Lower leg skin (tissue), 4 donors: ENCODE measurements at regions not wholly inside any gene's neighbourhood (a gene's known extent, or its start where the extent isn't known, plus 50 kb on each side); places are given as distances from the start of the nearest gene placed in this dataset.

Experiments used
- DNase-seq, 2 donors: peaks; one replicate each; pipeline ENCODE4 v3.0.0-alpha.2; 2019; ENCODE audit warnings: low spot score in 2 of 2
- H3K4me3 ChIP-seq: fragments of 200-600 bp; sonication (generic); 2 replicates; pipeline ENCODE4 v1.5.1; 2017; ENCODE audit warnings: mild to moderate bottlenecking, low read depth; ENCODE audit not compliant: poor library complexity, severe bottlenecking
- CTCF ChIP-seq, 3 donors: fragments of 450-650 bp; IDR thresholded peaks; one replicate each; pipeline ENCODE4 v1.5.1; 2016; ENCODE audit warnings: antibody characterized with exemption in 3 of 3, mild to moderate bottlenecking in 3 of 3, moderate library complexity in 2 of 3
- POLR2A ChIP-seq, 2 donors: fragments of 450-650 bp; IDR thresholded peaks; one replicate each; pipeline ENCODE4 v1.6.1; 2016 to 2017; ENCODE audit warnings: antibody characterized with exemption in 2 of 2, mild to moderate bottlenecking in 1 of 2, moderate library complexity in 1 of 2
- WGBS, 2 donors: methylation state at CpG; one replicate each; pipeline ENCODE4 v1.1.5; 2018; 5-methylcytosine and 5-hydroxymethylcytosine counted together
- intact Hi-C: fragments of 100-400 bp; cut with DNase I; formaldehyde crosslinking; loops from one replicate; pipeline ENCODE4 v1.15.0; 2023; ENCODE audit warnings: low total_unique reads

DNA sequence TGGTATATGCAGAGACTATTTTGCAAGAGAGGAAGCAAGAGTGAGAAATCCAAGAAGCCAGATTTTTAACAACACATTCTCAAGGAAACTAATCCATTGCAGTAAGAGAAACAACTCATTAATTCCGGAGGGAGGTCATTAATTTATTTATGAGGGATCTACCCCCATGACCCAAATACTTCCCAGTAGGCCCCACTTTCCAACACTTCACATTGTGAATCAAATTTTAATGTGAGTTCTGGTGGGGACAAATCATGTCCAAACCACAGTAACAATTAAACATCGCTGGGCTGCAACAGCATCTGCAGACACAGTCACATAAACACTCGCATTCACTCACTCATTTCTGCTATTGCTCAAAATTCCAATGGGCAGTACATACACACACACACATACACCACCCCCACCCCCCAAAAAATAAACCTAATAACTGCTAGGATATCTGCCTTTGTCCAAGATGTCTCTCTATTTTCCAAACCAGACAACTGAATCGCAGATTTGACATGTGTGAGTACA is 1483.7 kb downstream of the PCDH9 start:
- no peak overlapping the region for H3K4me3 ChIP-seq
- 87 to 96% methylated on average over 4 of the region's 4 CpGs for WGBS, 2 donors
- intact Hi-C loops = no loop called here
- TF ChIP-seq CTCF (IDR thresholded peaks at IDR 0.05) (no peak), POLR2A (IDR thresholded peaks at IDR 0.05) (no peak)
- DNase-seq = no peak

- intact Hi-C loops = no loop called here
- no peak for TF ChIP-seq POLR2A (IDR thresholded peaks at IDR 0.05)
- TF ChIP-seq CTCF (IDR thresholded peaks at IDR 0.05) = no peak
- 27 to 28% methylated on average over 2 of the region's 2 CpGs for WGBS, 2 donors
- H3K4me3 ChIP-seq = no peak overlapping the region
- no peak for DNase-seq
Measured at GRCh38 chr13:65744836-65745235, 1485.3 kb downstream of the PCDH9 start.

DNA sequence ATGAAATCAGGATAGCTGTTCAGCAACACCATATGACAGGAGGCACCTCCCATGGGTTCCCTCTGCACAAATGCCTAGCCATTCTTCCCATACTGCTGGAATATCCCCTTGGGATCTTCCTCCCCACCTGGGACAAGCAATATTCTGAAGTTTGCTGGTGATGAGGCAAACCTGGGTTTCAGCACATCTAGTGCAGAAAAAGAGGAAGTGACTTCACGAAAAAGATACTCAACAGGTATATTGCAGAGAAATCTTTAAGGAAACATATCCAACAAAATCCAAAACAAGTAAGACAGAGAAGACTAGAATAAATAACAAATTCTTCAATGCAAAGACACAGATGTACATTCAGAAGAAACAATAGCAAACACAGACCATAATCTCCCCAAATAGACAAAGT is 1497.0 kb downstream of the PCDH9 start:
- 74 to 80% methylated on average over 1 of the region's 1 CpG for WGBS, 2 donors
- TF ChIP-seq CTCF (IDR thresholded peaks at IDR 0.05) (no peak), POLR2A (IDR thresholded peaks at IDR 0.05) (no peak)
- DNase-seq = no peak
- no peak overlapping the region for H3K4me3 ChIP-seq
- intact Hi-C loops = no loop called here

DNA sequence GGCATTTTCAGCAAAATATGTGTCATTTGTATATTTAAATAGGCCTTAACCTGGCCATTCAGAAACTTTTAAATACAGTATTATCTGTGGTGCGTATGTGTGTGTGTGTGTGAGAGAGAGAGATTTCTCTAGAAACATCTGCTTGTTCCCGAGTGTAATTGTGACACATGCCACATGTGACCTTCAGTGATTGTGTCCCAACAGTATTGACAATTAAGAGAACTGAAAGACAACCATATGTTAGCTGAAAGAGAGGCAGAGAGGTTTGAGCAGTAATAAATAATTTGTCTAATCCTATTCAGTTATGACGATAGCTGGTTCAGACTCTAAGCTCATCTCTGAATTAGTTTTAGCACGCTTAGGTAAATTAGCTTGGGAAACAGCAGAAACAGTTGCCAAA is 1503.1 kb downstream of the PCDH9 start:
- intact Hi-C loops = no loop called here
- WGBS, 2 donors = 68 to 72% methylated on average over 4 of the region's 4 CpGs
- no peak for DNase-seq
- H3K4me3 ChIP-seq = no peak overlapping the region
- TF ChIP-seq POLR2A (IDR thresholded peaks at IDR 0.05) = no peak
- no peak for TF ChIP-seq CTCF (IDR thresholded peaks at IDR 0.05)

DNA sequence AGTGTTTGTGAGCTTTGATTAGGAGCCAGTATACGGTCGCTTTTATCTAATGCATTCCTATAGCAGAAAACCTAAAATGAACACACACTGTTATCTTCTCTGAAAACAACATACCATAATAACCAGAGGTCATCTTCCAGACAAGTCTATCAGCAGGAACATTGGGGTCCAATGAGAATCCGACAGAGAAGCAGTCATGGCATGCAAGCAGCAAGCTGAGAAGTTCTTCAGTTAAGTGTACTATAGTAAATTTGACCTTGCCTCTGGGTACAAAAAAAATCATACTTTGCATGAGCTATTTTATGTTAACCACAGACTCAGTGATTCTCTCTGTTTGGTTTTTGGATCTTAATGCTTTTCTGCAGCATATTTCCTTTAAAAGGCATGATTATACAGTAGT is 1505.1 kb downstream of the PCDH9 start:
- H3K4me3 ChIP-seq = no peak overlapping the region
- 82 to 83% methylated on average over 3 of the region's 3 CpGs for WGBS, 2 donors
- DNase-seq = no peak
- intact Hi-C loops = no loop called here
- no peak for TF ChIP-seq POLR2A (IDR thresholded peaks at IDR 0.05)
- no peak for TF ChIP-seq CTCF (IDR thresholded peaks at IDR 0.05)

GRCh38 chr13:65724226-65724625 is 1505.9 kb downstream of the PCDH9 start:
- H3K4me3 ChIP-seq = no peak overlapping the region
- DNase-seq = no peak
- TF ChIP-seq CTCF (IDR thresholded peaks at IDR 0.05) (no peak), POLR2A (IDR thresholded peaks at IDR 0.05) (no peak)
- WGBS, 2 donors = 64 to 71% methylated on average over 4 of the region's 4 CpGs
- intact Hi-C loops = no loop called here
